PC-9 (cell line): ENCODE measurements at regions not wholly inside any gene's neighbourhood (a gene's known extent, or its start where the extent isn't known, plus 50 kb on each side); places are given as distances from the start of the nearest gene placed in this dataset.

Source experiments
- CTCF ChIP-seq: fragments of 200-600 bp; sonication (generic); conservative IDR thresholded peaks from 2 replicates; pipeline ENCODE4 v1.6.1; 2017; ENCODE audit warnings: mixed run types, antibody characterized with exemption, mild to moderate bottlenecking, moderate library complexity
- EZH2 ChIP-seq: fragments of 200-600 bp; sonication (generic); IDR thresholded peaks from 2 replicates; pipeline ENCODE4 v1.8.0; 2017; ENCODE audit warnings: antibody characterized with exemption, low read depth

DNA sequence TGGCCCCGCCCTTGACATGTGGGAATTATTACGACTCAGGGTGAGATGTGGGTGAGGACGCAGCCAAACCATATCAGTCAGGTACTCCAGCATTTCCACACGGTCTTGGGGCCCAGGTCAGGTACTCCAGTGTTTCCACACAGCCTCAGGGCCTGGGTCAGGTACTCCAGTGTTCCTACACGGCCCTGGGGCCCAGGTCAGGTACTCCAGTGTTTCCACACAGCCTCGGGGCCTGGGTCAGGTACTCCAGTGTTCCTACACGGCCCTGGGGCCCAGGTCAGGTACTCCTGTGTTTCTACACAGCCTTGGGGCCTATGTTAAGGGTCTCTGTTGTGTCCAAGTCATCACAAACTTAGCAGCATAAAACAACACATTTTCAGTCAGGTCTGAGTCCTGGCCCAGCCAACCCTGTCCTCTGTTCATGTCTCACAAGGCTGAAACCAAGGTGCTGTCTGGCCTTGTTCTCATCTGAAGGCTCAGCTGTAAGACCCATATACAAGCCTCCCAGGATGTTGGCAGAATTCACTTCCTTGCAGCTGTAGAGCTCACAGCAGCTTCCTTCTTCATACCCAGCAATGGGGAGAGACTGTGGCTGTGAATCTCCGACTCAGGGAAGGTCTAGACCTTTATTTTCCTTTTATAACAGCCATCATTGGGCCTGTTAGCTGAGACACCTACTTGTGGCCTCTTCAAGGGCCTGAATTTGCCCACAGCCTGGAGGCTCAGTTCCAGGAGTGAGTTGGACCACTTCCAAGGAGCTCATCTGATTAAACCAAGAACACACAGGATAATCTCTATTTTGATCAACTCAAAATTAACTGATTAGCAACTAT, 107.6 kb upstream of the SFSWAP start:
- TF ChIP-seq CTCF (no peak), EZH2 (no peak)
